ENCODE measurements at regions not wholly inside any gene's neighbourhood (a gene's known extent, or its start where the extent isn't known, plus 50 kb on each side); places are given as distances from the start of the nearest gene placed in this dataset.

- Mint-ChIP-seq H3K36me3 (ENCODE audit: low read depth) (no peaks in the 10 kb centered on the region), H3K4me1 (no peaks in the 10 kb centered on the region), H3K4me3 (no peak overlapping the region), H3K27me3 (peaks cover 2% of the 10 kb centered on the region), H3K9me3 (peaks cover 5% of the 10 kb centered on the region), H3K27ac (no peak overlapping the region)
- DNase-seq (no peak), ATAC-seq (ENCODE audit: low read depth) (no peak)
- no peak for TF ChIP-seq CTCF (IDR thresholded peaks at IDR 0.05)
- intact Hi-C loops (cut with micrococcal nuclease) = no loop called here
- ChIA-PET CTCF (no interaction called here), POLR2A (no interaction called here)
These were observed 197.8 kb upstream of the SIX2 start for GRCh38 chr2:45207101-45207500.

GRCh38 chr2:45205985-45206384 is 196.7 kb upstream of the SIX2 start:
- POLR2A ChIA-PET = no interaction called here
- peaks cover 4% of the 10 kb centered on the region for H3K27me3 Mint-ChIP-seq
- H3K36me3 Mint-ChIP-seq (ENCODE audit: low read depth) = no peaks in the 10 kb centered on the region
- H3K4me1 Mint-ChIP-seq = no peaks in the 10 kb centered on the region
- H3K27ac Mint-ChIP-seq = no peak overlapping the region
- CTCF ChIA-PET = no interaction called here
- ATAC-seq (ENCODE audit: low read depth) = no peak
- intact Hi-C loops (cut with micrococcal nuclease) = no loop called here
- no peak overlapping the region for H3K4me3 Mint-ChIP-seq
- H3K9me3 Mint-ChIP-seq = peaks cover 11% of the 10 kb centered on the region
- no peak for TF ChIP-seq CTCF (IDR thresholded peaks at IDR 0.05)
- DNase-seq = no peak

- no peaks in the 10 kb centered on the region for H3K4me1 Mint-ChIP-seq
- DNase-seq = no peak
- no peak for TF ChIP-seq CTCF (IDR thresholded peaks at IDR 0.05)
- intact Hi-C loops (cut with micrococcal nuclease) = no loop called here
- H3K27ac Mint-ChIP-seq = no peak overlapping the region
- no peak for ATAC-seq (ENCODE audit: low read depth)
- CTCF ChIA-PET = no interaction called here
- POLR2A ChIA-PET = no interaction called here
- peaks cover 4% of the 10 kb centered on the region for H3K27me3 Mint-ChIP-seq
- H3K4me3 Mint-ChIP-seq = no peak overlapping the region
- peaks cover 11% of the 10 kb centered on the region for H3K9me3 Mint-ChIP-seq
- no peaks in the 10 kb centered on the region for H3K36me3 Mint-ChIP-seq (ENCODE audit: low read depth)
These were observed 196.2 kb upstream of the SIX2 start for GRCh38 chr2:45205480-45205879.

GRCh38 chr2:45203400-45203799 is 194.1 kb upstream of the SIX2 start:
- Mint-ChIP-seq H3K36me3 (ENCODE audit: low read depth) (no peaks in the 10 kb centered on the region), H3K27me3 (peaks cover 4% of the 10 kb centered on the region), H3K9me3 (peaks cover 11% of the 10 kb centered on the region), H3K4me3 (no peak overlapping the region), H3K4me1 (no peaks in the 10 kb centered on the region), H3K27ac (no peak overlapping the region)
- ChIA-PET CTCF (no interaction called here), POLR2A (no interaction called here)
- no peak for TF ChIP-seq CTCF (IDR thresholded peaks at IDR 0.05)
- no peak for DNase-seq
- intact Hi-C loops (cut with micrococcal nuclease) = no loop called here
- ATAC-seq (ENCODE audit: low read depth) = no peak

GRCh38 chr2:45199973-45200372 is 190.7 kb upstream of the SIX2 start:
- TF ChIP-seq CTCF (IDR thresholded peaks at IDR 0.05) = no peak
- POLR2A ChIA-PET = no interaction called here
- Mint-ChIP-seq H3K27ac (no peak overlapping the region), H3K4me1 (no peaks in the 10 kb centered on the region), H3K36me3 (ENCODE audit: low read depth) (no peaks in the 10 kb centered on the region), H3K27me3 (peaks cover 4% of the 10 kb centered on the region), H3K4me3 (no peak overlapping the region), H3K9me3 (peaks cover 11% of the 10 kb centered on the region)
- DNase-seq (no peak), ATAC-seq (ENCODE audit: low read depth) (no peak)
- intact Hi-C loops (cut with micrococcal nuclease) = no loop called here
- CTCF ChIA-PET = no interaction called here
